Pancreas (tissue), 10 donors: ENCODE measurements at regions not wholly inside any gene's neighbourhood (a gene's known extent, or its start where the extent isn't known, plus 50 kb on each side); places are given as distances from the start of the nearest gene placed in this dataset.

Experiments
- ATAC-seq, 4 donors: fragments of 200-7000 bp; cut with Tn5 transposase; one replicate each; pipeline versions ENCODE4 v1.8.0 to v1.9.1; 2020; ENCODE audit warnings: mild to moderate bottlenecking in 4 of 4, moderate library complexity in 4 of 4
- DNase-seq, 6 donors: peaks; one replicate each; pipeline ENCODE4 v3.0.0-alpha.2; 2020
- FAIRE-seq: peaks from 2 replicates; lab custom pipeline; 2012; peaks lifted over from hg19 to GRCh38; lab: Jason Lieb, UNC
- H3K27ac ChIP-seq, 4 donors: fragments of 200-600 bp; sonication (generic); 1 replicate in 3 of 4; 2 replicates in 1 of 4; pipeline versions ENCODE4 v1.5.0 to v1.8.0; 2020
- H3K27me3 ChIP-seq, 4 donors: fragments of 200-600 bp; one replicate each; pipeline ENCODE4 v1.8.0; 2021
- H3K36me3 ChIP-seq, 3 donors: fragments of 200-600 bp; sonication (generic) in 1 of 3; one replicate each; pipeline versions ENCODE4 v1.5.0 to v1.8.0; 2020 to 2021
- H3K4me1 ChIP-seq, 3 donors: fragments of 200-600 bp; one replicate each; pipeline ENCODE4 v1.8.0; 2021
- H3K4me3 ChIP-seq, 4 donors: fragments of 200-600 bp; sonication (generic) in 2 of 4; one replicate each; pipeline versions ENCODE4 v1.5.0 to v1.8.0; 2020 to 2021
- H3K9me3 ChIP-seq, 4 donors: fragments of 200-600 bp; one replicate each; pipeline ENCODE4 v1.8.0; 2021
- WGBS, 2 donors: extraction: QIAGEN DNeasy Blood & Tissue Kit; methylation state at CpG; one replicate each; pipeline ENCODE4 v1.1.7; 2013; 5-methylcytosine and 5-hydroxymethylcytosine counted together
- intact Hi-C, 3 donors: fragments of 100-400 bp; cut with DNase I; formaldehyde crosslinking; loops; one replicate each; pipeline versions ENCODE4 v1.11.1 to v1.14.2; 2022
- TF ChIP-seq, protein P1 (sequence below), 4 donors: fragments of 200-600 bp; sonication (generic) in 3 of 4; IDR thresholded peaks; one replicate each; pipeline versions ENCODE4 v1.5.0 to v1.8.0; 2021; ENCODE audit warnings: antibody characterized with exemption in 4 of 4
- donor health status: healthy with polysubstance abuse.
- donor health status: DM: no; HTN: no; CAD: no; lungs with moderate emphysema.
- donor health status: DM: no; HTN: no; CAD: no.
- donor health status: control.
- donor health status: control.
- donor health status: Bipolar disorder and iron deficiency.
- donor health status: DM: yes; HTN: yes; CAD: no.
- donor health status: DM: no; HTN: no; CAD: no.
- donor health status: DM: no; HTN: no; CAD: no.
- donor health status: DM: yes; HTN: yes; CAD: no.

DNA sequence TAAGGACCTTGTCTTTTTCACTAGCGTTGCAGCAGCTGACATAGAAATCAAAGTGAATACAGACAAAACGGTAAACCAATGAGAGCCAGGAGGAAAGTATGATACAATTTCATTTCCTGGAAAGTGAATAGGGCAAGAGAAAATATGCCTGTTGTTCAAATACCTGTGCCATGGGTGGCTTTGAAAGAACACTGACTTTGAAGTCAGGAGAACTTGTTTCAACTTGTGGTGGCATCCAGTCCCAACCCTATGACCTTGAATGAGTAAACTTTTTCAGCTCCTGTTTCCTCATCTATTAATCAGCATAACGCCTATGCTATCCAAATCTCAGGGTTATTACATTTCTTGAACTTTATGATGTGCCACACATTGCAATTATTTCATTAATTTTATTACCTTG lies 173.7 kb upstream of the HS3ST3A1 start:
- WGBS, 2 donors: 33 to 45% methylated on average over 3 of the region's 3 CpGs
- intact Hi-C loops: no loop called here
- Histone ChIP-seq H3K27ac (no peak overlapping the region), H3K36me3 (no peaks in the 10 kb centered on the region), H3K4me1 (no peaks in the 10 kb centered on the region), H3K27me3 (no peaks in the 10 kb centered on the region), H3K9me3 (no peaks in the 10 kb centered on the region), H3K4me3 (no peak overlapping the region)
- peak in 1 of 4 donors; percentile 43 for ATAC-seq
- FAIRE-seq: no peak
- DNase-seq: no peak
- TF ChIP-seq, protein P1, sequence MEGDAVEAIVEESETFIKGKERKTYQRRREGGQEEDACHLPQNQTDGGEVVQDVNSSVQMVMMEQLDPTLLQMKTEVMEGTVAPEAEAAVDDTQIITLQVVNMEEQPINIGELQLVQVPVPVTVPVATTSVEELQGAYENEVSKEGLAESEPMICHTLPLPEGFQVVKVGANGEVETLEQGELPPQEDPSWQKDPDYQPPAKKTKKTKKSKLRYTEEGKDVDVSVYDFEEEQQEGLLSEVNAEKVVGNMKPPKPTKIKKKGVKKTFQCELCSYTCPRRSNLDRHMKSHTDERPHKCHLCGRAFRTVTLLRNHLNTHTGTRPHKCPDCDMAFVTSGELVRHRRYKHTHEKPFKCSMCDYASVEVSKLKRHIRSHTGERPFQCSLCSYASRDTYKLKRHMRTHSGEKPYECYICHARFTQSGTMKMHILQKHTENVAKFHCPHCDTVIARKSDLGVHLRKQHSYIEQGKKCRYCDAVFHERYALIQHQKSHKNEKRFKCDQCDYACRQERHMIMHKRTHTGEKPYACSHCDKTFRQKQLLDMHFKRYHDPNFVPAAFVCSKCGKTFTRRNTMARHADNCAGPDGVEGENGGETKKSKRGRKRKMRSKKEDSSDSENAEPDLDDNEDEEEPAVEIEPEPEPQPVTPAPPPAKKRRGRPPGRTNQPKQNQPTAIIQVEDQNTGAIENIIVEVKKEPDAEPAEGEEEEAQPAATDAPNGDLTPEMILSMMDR (IDR thresholded peaks at IDR 0.05): no peak

- DNase-seq (no peak), ATAC-seq (peak in 2 of 4 donors; percentile 22 to 47), FAIRE-seq (no peak)
- H3K9me3 ChIP-seq: no peaks in the 10 kb centered on the region
- H3K4me1 ChIP-seq: no peaks in the 10 kb centered on the region
- TF ChIP-seq, protein P1 (IDR thresholded peaks at IDR 0.05): no peak
- no peaks in the 10 kb centered on the region for H3K36me3 ChIP-seq
- intact Hi-C loops: no loop called here
- H3K27ac ChIP-seq: no peak overlapping the region
- WGBS, 2 donors: 39 to 40% methylated on average over 7 of the region's 7 CpGs
- H3K4me3 ChIP-seq: no peak overlapping the region
- no peaks in the 10 kb centered on the region for H3K27me3 ChIP-seq
These were observed 174.4 kb upstream of the HS3ST3A1 start for GRCh38 chr17:13776027-13776551.

DNA sequence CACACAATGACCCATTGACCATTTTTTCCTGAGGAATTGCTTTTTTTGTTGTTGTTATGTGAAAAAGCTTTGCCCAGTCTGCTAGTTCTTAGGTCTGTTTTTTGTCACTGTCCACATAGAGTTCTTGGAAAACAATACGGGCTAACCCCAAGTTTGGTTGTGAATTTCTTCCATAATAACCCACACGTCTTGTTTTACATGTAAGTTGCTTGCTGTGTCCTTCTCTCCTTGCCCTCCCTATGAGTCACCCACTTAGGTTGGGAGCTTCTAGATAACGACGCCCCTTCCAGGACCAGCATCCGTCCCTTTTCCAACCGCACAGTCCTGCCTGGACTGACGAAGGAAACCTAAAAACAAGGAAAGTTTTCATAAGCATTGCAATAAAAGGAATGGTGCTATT lies 175.3 kb upstream of the HS3ST3A1 start:
- TF ChIP-seq, protein P1 (IDR thresholded peaks at IDR 0.05): no peak
- FAIRE-seq (no peak), DNase-seq (no peak), ATAC-seq (no peak)
- Histone ChIP-seq H3K36me3 (no peaks in the 10 kb centered on the region), H3K9me3 (no peaks in the 10 kb centered on the region), H3K4me3 (no peak overlapping the region), H3K27me3 (no peaks in the 10 kb centered on the region), H3K4me1 (no peaks in the 10 kb centered on the region), H3K27ac (no peak overlapping the region)
- 85 to 86% methylated on average over 7 of the region's 7 CpGs for WGBS, 2 donors
- intact Hi-C loops: no loop called here

- H3K4me1 ChIP-seq: no peaks in the 10 kb centered on the region
- no peaks in the 10 kb centered on the region for H3K36me3 ChIP-seq
- no peak overlapping the region for H3K27ac ChIP-seq
- TF ChIP-seq, protein P1 (IDR thresholded peaks at IDR 0.05): no peak
- no peaks in the 10 kb centered on the region for H3K27me3 ChIP-seq
- no peak overlapping the region for H3K4me3 ChIP-seq
- no peaks in the 10 kb centered on the region for H3K9me3 ChIP-seq
- ATAC-seq (no peak), DNase-seq (no peak), FAIRE-seq (no peak)
- intact Hi-C loops: no loop called here
- WGBS, 2 donors: 65 to 74% methylated on average over 7 of the region's 7 CpGs
These were observed 182.8 kb upstream of the HS3ST3A1 start for GRCh38 chr17:13784434-13785095.

DNA sequence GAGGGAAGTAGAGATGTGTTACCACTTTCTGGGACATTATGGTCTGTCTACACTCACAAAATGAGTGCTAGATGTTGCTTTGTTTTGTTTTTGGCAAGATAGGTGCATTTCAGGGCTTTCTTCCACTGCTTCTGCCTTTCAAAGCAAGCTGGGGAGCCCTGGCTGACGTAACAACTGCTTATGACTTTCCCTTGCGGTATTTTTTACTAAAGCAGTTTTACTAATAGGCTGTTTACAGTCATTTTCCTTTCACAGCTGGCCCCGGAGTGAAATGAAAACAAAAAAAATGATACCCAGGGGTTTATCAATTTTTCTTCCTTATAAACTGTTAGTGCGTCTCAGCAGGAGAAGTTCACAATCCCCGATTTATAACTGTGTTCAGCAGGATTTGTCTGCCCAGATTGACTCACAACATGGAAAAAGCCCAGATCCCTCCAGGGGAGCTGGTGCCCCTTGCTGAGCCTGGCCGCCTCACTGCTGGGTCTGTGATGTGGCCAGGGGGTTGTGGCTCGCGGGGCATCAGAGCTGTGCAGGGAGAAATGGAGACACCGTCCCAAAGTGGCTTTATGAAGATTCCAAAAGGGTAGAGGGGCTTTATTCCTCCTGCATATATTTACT lies 184.4 kb upstream of the HS3ST3A1 start:
- intact Hi-C loops: no loop called here
- Histone ChIP-seq H3K27me3 (no peaks in the 10 kb centered on the region), H3K4me3 (no peak overlapping the region), H3K36me3 (no peaks in the 10 kb centered on the region), H3K4me1 (no peaks in the 10 kb centered on the region), H3K27ac (no peak overlapping the region), H3K9me3 (peaks cover 0 to 4% (median 0%) of the 10 kb centered on the region in 4 donors)
- TF ChIP-seq, protein P1 (IDR thresholded peaks at IDR 0.05): no peak
- FAIRE-seq (no peak), ATAC-seq (no peak), DNase-seq (no peak)
- WGBS, 2 donors: 83% methylated on average over 9 of the region's 9 CpGs
